ENCODE measurements at regions not wholly inside any gene's neighbourhood (a gene's known extent, or its start where the extent isn't known, plus 50 kb on each side); places are given as distances from the start of the nearest gene placed in this dataset.

DNA sequence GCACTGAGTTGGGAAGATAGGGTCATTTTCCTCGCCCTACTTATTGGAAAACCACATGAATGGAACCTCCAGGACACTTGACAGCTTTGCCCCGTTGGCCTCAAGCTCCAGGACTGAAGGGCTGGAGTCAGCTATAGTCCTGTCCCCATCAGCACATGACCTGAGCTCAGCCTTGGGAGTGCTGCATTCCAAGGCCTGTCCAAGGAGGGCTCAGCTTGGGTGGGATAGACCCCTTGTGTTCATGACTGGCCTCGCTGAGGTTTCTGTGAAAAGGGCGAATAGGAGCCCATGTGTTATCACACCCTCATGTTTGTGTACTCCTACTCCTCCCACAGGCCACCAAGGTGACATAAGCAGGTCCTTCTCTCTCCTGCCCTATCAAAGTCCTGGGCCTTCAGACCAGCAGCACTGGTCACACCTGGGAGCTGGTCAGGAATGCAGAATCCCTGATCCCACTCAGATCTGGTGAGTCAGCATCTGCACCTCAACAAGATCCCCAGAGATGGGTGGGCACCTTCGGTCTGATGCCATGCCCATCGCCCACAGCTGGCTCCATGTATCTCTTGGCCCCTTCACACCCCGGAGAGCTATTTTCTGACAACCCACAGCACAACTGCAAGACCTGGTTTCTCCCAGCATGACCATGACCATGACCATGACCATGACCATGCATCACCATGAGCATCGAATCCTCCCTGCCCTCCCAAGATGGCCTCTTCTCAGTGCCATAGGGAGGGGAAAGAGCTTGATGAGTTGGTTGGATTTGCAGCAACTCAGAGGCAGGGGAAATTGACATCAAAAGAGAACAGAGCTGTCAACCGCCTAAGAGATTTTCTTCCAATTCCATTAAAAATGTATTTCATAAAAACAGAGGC is 83.0 kb upstream of the RAB6C start:
- H3K9me3 Mint-ChIP-seq = peaks cover 0 to 4% (median 0%) of the 10 kb centered on the region in 11 donors
- no peaks in the 10 kb centered on the region for H3K36me3 ChIP-seq (ENCODE audit: control insufficient read depth in 2 of 3, insufficient read depth in 3 of 3, low read length in 3 of 3)
- intact Hi-C loops (cut with micrococcal nuclease) = no loop called here
- H3K4me3 ChIP-seq (ENCODE audit: low read length) = no peak overlapping the region
- POLR2A ChIA-PET = no interaction called here
- CTCF ChIA-PET = no interaction called here
- no peaks in the 10 kb centered on the region for H3K27me3 ChIP-seq (ENCODE audit: control insufficient read depth in 2 of 2, insufficient read depth in 2 of 2, low read length in 2 of 2)
- no peak for DNase-seq
- H3K4me1 Mint-ChIP-seq = no peaks in the 10 kb centered on the region
- ATAC-seq = no peak
- H3K27me3 Mint-ChIP-seq = peaks cover 9 to 31% (median 27%) of the 10 kb centered on the region in 5 donors
- no peaks in the 10 kb centered on the region for H3K36me3 Mint-ChIP-seq
- H3K27ac ChIP-seq (ENCODE audit: low read depth, low read length) = no peak overlapping the region
- H3K9me3 ChIP-seq (ENCODE audit: control insufficient read depth in 2 of 3, low read length in 3 of 3) = no peaks in the 10 kb centered on the region
- no peak overlapping the region for H3K4me3 Mint-ChIP-seq
- H3K27ac Mint-ChIP-seq = no peak overlapping the region
- no peaks in the 10 kb centered on the region for H3K4me1 ChIP-seq (ENCODE audit: control insufficient read depth in 2 of 2, insufficient read depth in 2 of 2, low read length in 2 of 2)

DNA sequence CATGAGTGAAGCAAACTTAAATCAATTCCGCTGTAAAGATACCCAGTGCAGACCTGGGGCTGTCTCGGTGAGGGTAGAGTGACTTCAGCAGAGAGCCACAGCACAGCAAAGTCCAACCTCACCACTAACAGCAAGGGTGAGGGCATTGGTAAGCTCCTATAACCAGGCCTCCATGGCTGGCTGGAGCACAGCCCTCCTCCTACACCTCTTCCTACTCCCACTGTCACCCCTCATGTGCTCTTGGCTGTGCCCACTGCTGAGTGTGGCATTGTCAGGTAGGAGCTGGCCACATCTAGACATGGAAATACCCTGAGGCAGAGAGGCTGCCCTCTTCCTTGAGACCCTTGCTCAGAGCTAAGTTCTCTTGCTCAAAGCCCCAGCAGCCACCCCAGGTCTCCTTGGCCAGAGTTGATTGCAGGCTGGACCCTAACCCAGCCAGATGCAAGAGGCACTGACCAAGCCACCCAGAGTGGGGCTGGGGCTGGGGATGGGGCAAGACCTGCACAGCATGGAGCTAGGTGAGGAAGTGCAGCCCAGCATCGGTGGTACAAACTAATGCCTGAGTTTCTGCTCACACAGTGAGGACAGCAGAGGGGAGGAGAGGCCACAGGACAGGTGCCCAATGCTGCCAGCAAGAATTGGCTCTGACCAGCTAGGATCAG is 77.6 kb upstream of the RAB6C start:
- ATAC-seq (peak; percentile 32), DNase-seq (no peak)
- peaks cover 0 to 4% (median 0%) of the 10 kb centered on the region in 11 donors for H3K9me3 Mint-ChIP-seq
- H3K4me3 Mint-ChIP-seq = no peak overlapping the region
- no peak overlapping the region for H3K27ac ChIP-seq (ENCODE audit: low read depth, low read length)
- ChIA-PET CTCF (no interaction called here), POLR2A (no interaction called here)
- no peaks in the 10 kb centered on the region for H3K4me1 Mint-ChIP-seq
- H3K9me3 ChIP-seq (ENCODE audit: control insufficient read depth in 2 of 3, low read length in 3 of 3) = no peaks in the 10 kb centered on the region
- intact Hi-C loops (cut with micrococcal nuclease) = no loop called here
- H3K36me3 Mint-ChIP-seq = no peaks in the 10 kb centered on the region
- H3K4me3 ChIP-seq (ENCODE audit: low read length) = no peak overlapping the region
- H3K27ac Mint-ChIP-seq = no peak overlapping the region
- no peaks in the 10 kb centered on the region for H3K4me1 ChIP-seq (ENCODE audit: control insufficient read depth in 2 of 2, insufficient read depth in 2 of 2, low read length in 2 of 2)
- H3K27me3 ChIP-seq (ENCODE audit: control insufficient read depth in 2 of 2, insufficient read depth in 2 of 2, low read length in 2 of 2) = no peaks in the 10 kb centered on the region
- H3K27me3 Mint-ChIP-seq = peaks cover 9 to 19% (median 17%) of the 10 kb centered on the region in 5 donors
- no peaks in the 10 kb centered on the region for H3K36me3 ChIP-seq (ENCODE audit: control insufficient read depth in 2 of 3, insufficient read depth in 3 of 3, low read length in 3 of 3)

DNA sequence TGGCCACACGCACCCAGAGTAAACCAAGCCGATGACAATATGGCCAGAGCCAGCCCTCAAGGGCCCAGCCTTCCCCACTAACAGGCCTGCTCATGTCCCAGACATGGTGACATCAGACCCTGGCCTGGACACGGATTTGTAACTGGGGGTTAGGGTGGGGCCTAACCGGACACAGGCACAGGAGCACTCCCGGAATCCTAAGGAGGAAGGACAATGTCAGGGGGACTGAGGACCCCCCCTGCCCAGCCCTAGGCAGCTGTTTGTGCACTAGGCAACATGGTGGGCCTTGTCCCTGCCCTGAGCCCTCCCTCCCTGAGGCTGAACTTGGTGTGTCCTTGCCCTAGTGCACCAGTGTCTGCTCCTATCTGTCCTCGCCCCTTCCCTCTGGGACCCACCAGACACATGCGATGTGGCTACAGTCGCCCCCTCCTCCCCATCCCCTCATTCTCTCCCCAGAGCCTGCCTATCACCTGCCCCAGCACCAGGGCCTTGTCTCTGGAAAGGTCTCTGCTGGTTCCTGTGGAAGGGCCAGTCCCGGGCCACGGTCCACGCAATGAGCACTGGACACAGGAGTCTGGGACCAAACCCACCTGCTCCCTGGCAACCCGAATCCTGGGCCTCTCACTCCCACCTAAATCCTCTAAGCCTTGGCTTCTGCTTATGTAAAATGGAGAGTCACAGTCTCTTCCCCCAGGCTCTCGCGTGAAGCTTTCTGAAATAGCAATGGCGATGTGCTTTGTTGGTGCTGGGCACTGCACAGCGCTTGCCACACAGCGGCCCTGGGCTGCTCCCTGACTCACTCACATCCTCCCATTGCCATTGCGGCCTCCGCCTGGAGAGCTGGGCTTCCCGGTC is 76.5 kb upstream of the RAB6C start:
- intact Hi-C loops (cut with micrococcal nuclease) = no loop called here
- DNase-seq (no peak), ATAC-seq (no peak)
- Mint-ChIP-seq H3K9me3 (peaks cover 0 to 4% (median 0%) of the 10 kb centered on the region in 11 donors), H3K27me3 (peaks cover 5 to 19% (median 9%) of the 10 kb centered on the region in 5 donors), H3K4me1 (no peaks in the 10 kb centered on the region), H3K36me3 (no peaks in the 10 kb centered on the region), H3K4me3 (no peak overlapping the region), H3K27ac (no peak overlapping the region)
- Histone ChIP-seq H3K4me1 (ENCODE audit: control insufficient read depth in 2 of 2, insufficient read depth in 2 of 2, low read length in 2 of 2) (no peaks in the 10 kb centered on the region), H3K27ac (ENCODE audit: low read depth, low read length) (no peak overlapping the region), H3K9me3 (ENCODE audit: control insufficient read depth in 2 of 3, low read length in 3 of 3) (no peaks in the 10 kb centered on the region), H3K27me3 (ENCODE audit: control insufficient read depth in 2 of 2, insufficient read depth in 2 of 2, low read length in 2 of 2) (no peaks in the 10 kb centered on the region), H3K36me3 (ENCODE audit: control insufficient read depth in 2 of 3, insufficient read depth in 3 of 3, low read length in 3 of 3) (no peaks in the 10 kb centered on the region), H3K4me3 (ENCODE audit: low read length) (no peak overlapping the region)
- ChIA-PET CTCF (no interaction called here), POLR2A (no interaction called here)

DNA sequence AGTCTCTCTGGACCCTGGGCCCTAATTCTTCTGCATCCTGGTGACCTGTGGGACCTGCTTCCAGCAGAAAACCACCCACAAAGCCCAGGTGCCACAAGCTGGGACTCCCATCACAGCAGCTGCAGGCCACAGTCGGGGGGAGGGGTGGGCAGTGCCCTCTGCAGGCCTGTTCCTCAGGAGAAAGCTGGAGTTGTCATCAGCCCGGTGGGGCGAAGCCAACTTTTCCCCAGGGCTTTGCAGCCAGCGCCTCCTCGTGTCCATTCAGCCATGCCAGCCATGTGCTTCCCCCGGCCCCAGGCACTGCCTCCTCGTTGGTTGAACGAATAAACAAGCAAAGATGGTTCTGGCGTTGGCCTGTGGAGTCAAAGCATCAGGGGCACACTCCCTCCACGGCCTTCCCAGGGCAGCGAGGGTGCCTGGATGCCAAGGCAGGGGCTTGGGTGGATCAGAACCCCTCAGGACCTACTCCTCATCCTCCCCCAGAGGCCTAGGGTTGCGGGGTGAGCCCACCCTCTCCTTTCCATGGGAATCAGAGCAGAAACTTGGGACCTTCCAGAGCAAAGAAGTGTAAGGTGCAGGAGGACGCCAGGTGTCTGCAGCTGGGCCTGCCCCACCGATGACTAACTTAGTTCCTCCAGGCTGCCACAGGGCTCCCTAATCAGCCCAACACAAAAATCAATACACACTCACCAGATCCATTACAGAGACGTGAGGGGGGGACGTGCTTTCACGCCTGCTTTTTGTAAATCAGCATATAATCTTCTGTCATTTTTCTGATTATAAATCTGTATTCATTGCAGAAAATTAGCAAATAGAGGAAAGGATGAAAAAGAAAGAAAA is 75.7 kb upstream of the RAB6C start:
- CTCF ChIA-PET = no interaction called here
- peaks cover 0 to 4% (median 0%) of the 10 kb centered on the region in 11 donors for H3K9me3 Mint-ChIP-seq
- Histone ChIP-seq H3K4me3 (ENCODE audit: low read length) (no peak overlapping the region), H3K27ac (ENCODE audit: low read depth, low read length) (no peak overlapping the region), H3K9me3 (ENCODE audit: control insufficient read depth in 2 of 3, low read length in 3 of 3) (no peaks in the 10 kb centered on the region), H3K27me3 (ENCODE audit: control insufficient read depth in 2 of 2, insufficient read depth in 2 of 2, low read length in 2 of 2) (no peaks in the 10 kb centered on the region), H3K36me3 (ENCODE audit: control insufficient read depth in 2 of 3, insufficient read depth in 3 of 3, low read length in 3 of 3) (no peaks in the 10 kb centered on the region), H3K4me1 (ENCODE audit: control insufficient read depth in 2 of 2, insufficient read depth in 2 of 2, low read length in 2 of 2) (no peaks in the 10 kb centered on the region)
- no peak overlapping the region for H3K4me3 Mint-ChIP-seq
- intact Hi-C loops (cut with micrococcal nuclease) = no loop called here
- H3K4me1 Mint-ChIP-seq = no peaks in the 10 kb centered on the region
- peaks cover 0 to 19% (median 6%) of the 10 kb centered on the region in 5 donors for H3K27me3 Mint-ChIP-seq
- DNase-seq (no peak), ATAC-seq (no peak)
- no peaks in the 10 kb centered on the region for H3K36me3 Mint-ChIP-seq
- POLR2A ChIA-PET = no interaction called here
- H3K27ac Mint-ChIP-seq = no peak overlapping the region

DNA sequence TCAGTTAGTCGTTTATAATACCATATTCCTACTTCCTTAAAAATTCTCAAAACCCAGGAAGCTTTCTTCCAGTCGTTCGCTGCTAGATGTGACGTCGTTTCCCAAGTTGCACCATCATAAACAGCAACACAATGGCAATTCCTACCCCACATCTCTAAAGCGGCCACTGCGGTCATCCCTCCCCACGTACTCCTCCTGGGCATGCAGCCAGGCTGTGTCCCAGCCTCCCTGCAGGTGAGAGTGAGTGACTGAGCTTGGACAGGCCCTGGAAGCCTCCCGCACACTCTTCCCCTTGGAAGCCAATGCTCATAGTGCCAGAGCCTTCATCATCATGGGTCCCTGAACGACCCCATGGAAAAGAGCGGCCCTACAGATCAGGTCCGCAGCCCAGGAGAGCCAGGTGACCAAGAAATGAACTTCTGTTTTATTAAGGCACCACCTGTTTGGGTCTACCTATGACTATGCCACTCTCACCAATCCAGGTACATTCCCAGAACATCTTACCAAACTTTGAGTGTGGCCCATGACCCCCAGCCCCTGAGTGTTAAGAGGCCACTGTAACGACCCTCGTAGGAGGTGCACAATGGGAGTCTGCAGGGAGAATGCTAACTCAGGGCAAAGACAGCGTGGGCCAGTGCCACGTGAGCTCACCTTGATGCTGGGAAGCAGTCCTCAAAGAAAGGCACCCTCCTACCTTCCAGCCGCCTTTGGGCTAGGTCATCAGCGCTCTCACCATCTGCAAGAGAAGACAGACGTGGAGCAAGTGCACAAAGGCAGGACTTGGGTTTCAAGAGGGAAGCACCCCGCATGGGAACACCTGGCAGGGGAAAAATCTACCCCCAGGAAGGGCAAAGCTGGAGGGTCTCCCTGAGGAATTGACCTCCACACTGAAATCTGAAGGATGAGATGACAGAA is 74.7 kb upstream of the RAB6C start:
- no peak overlapping the region for H3K27ac ChIP-seq (ENCODE audit: low read depth, low read length)
- no peak for DNase-seq
- H3K4me1 ChIP-seq (ENCODE audit: control insufficient read depth in 2 of 2, insufficient read depth in 2 of 2, low read length in 2 of 2) = no peaks in the 10 kb centered on the region
- Mint-ChIP-seq H3K4me1 (no peaks in the 10 kb centered on the region), H3K27me3 (peaks cover 0 to 19% (median 6%) of the 10 kb centered on the region in 5 donors), H3K36me3 (no peaks in the 10 kb centered on the region), H3K27ac (no peak overlapping the region), H3K9me3 (peaks cover 0 to 1% (median 0%) of the 10 kb centered on the region in 11 donors), H3K4me3 (no peak overlapping the region)
- no peak for ATAC-seq
- CTCF ChIA-PET = no interaction called here
- H3K4me3 ChIP-seq (ENCODE audit: low read length) = no peak overlapping the region
- intact Hi-C loops (cut with micrococcal nuclease) = no loop called here
- H3K9me3 ChIP-seq (ENCODE audit: control insufficient read depth in 2 of 3, low read length in 3 of 3) = no peaks in the 10 kb centered on the region
- no peaks in the 10 kb centered on the region for H3K36me3 ChIP-seq (ENCODE audit: control insufficient read depth in 2 of 3, insufficient read depth in 3 of 3, low read length in 3 of 3)
- H3K27me3 ChIP-seq (ENCODE audit: control insufficient read depth in 2 of 2, insufficient read depth in 2 of 2, low read length in 2 of 2) = no peaks in the 10 kb centered on the region
- POLR2A ChIA-PET = no interaction called here

All from naive thymus-derived CD4-positive, alpha-beta T cell (primary cell).